Hepatocyte (in vitro differentiated cells): ENCODE measurements at regions not wholly inside any gene's neighbourhood (a gene's known extent, or its start where the extent isn't known, plus 50 kb on each side); places are given as distances from the start of the nearest gene placed in this dataset.

Experiments
- EZH2 ChIP-seq: fragments of 200-600 bp; sonication (generic); IDR thresholded peaks from 2 replicates; pipeline ENCODE4 v1.6.1; 2016; ENCODE audit warnings: antibody characterized with exemption, mild to moderate bottlenecking, borderline replicate concordance
- TF ChIP-seq, protein P1 (sequence below): fragments of 200-600 bp; sonication (generic); IDR thresholded peaks from 2 replicates; pipeline ENCODE4 v1.5.1; 2016; ENCODE audit warnings: antibody characterized with exemption, mild to moderate bottlenecking; ENCODE audit not compliant: poor library complexity

DNA sequence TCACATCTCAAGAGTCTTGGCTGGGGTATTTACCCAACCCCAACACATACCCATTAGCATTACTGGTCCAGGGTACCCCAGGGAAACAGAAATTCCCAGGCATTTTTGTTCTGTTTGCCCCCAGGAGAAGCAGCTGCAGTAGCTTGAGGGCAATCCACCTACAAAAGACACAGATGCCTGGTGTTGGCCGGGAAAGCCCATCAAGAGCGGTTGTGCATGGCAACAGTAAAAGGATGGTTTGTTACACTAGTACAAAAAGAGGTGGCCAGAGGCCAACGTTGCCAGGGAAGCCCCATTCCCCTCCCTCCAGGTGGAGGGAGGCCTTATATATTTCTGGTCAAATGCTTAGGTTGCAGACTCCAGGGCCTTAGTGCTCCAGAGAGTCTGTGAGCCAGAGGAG, 637.8 kb downstream of the BCOR start:
- TF ChIP-seq, protein P1, sequence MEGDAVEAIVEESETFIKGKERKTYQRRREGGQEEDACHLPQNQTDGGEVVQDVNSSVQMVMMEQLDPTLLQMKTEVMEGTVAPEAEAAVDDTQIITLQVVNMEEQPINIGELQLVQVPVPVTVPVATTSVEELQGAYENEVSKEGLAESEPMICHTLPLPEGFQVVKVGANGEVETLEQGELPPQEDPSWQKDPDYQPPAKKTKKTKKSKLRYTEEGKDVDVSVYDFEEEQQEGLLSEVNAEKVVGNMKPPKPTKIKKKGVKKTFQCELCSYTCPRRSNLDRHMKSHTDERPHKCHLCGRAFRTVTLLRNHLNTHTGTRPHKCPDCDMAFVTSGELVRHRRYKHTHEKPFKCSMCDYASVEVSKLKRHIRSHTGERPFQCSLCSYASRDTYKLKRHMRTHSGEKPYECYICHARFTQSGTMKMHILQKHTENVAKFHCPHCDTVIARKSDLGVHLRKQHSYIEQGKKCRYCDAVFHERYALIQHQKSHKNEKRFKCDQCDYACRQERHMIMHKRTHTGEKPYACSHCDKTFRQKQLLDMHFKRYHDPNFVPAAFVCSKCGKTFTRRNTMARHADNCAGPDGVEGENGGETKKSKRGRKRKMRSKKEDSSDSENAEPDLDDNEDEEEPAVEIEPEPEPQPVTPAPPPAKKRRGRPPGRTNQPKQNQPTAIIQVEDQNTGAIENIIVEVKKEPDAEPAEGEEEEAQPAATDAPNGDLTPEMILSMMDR, result no peak
- TF ChIP-seq EZH2, result no peak
